Thyroid gland (tissue), 4 donors: ENCODE measurements at regions not wholly inside any gene's neighbourhood (a gene's known extent, or its start where the extent isn't known, plus 50 kb on each side); places are given as distances from the start of the nearest gene placed in this dataset.

ENCODE experiments used
- DNase-seq, 2 donors: peaks; one replicate each; pipeline ENCODE4 v3.0.0-alpha.2; 2019
- H3K27ac ChIP-seq, 3 donors: fragments of 200-600 bp; sonication (generic); 1 replicate in 2 of 3; 2 replicates in 1 of 3; pipeline ENCODE4 v1.5.1; 2016 to 2019; ENCODE audit warnings: mild to moderate bottlenecking in 1 of 3, moderate library complexity in 1 of 3
- H3K27me3 ChIP-seq: fragments of 200-600 bp; sonication (generic); one replicate; pipeline ENCODE4 v1.5.1; 2019
- H3K36me3 ChIP-seq, 2 donors: fragments of 200-600 bp; sonication (generic); one replicate each; pipeline ENCODE4 v1.5.1; 2016 to 2019
- H3K4me1 ChIP-seq, 2 donors: fragments of 200-600 bp; sonication (generic); one replicate each; pipeline ENCODE4 v1.5.1; 2017 to 2019
- H3K4me3 ChIP-seq, 3 donors: fragments of 200-600 bp; sonication (generic); replicated peaks in 1 of 3; 1 replicate in 2 of 3; 2 replicates in 1 of 3; pipeline ENCODE4 v1.5.1; 2016; ENCODE audit warnings: mild to moderate bottlenecking in 1 of 3
- H3K9me3 ChIP-seq: fragments of 200-600 bp; sonication (generic); one replicate; pipeline ENCODE4 v1.5.1; 2017
- POLR2A ChIP-seq, 2 donors: fragments of 450-650 bp; IDR thresholded peaks; one replicate each; pipeline ENCODE4 v1.6.1; 2017; ENCODE audit warnings: antibody characterized with exemption in 2 of 2, mild to moderate bottlenecking in 2 of 2, moderate library complexity in 1 of 2
- WGBS, 2 donors: methylation state at CpG; one replicate each; pipeline ENCODE4 v1.1.5; 2017; 5-methylcytosine and 5-hydroxymethylcytosine counted together
- intact Hi-C: fragments of 100-400 bp; cut with DNase I; formaldehyde crosslinking; loops from one replicate; pipeline ENCODE4 v1.15.1; 2023
- TF ChIP-seq, protein P1 (sequence below), 6 experiments: fragments of 200-600 bp in 3 of 6; fragments of 450-650 bp in 3 of 6; sonication (generic) in 3 of 6; IDR thresholded peaks; one replicate each; pipeline ENCODE4 v1.5.1; 2016 to 2019; ENCODE audit warnings: antibody characterized with exemption in 6 of 6, mild to moderate bottlenecking in 2 of 6, inconsistent platforms in 1 of 6, moderate library complexity in 1 of 6

DNA sequence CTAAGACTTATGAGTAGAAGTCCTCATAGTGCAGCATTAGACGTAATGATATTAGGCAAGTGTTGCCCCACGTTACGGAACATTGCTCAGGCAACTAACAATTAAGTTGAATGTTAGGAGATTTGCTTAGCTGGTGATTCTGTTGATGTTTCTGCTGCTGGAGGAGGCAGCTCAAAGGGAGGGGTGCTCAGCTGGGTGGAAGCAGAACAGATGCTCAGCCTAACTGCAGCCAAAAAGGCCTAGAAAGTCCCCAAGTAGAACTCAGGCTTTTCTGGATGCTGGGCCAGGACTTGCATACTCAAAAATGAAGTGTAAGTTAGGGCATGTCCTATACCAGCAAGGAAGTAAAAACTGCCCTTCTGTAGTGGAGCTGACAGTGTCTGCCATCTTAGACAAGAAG is 201.4 kb downstream of the ADRA2A start:
- Histone ChIP-seq H3K36me3 (no peaks in the 10 kb centered on the region), H3K27me3 (no peaks in the 10 kb centered on the region), H3K4me1 (no peaks in the 10 kb centered on the region), H3K9me3 (no peaks in the 10 kb centered on the region), H3K27ac (no peak overlapping the region), H3K4me3 (no peak overlapping the region)
- intact Hi-C loops, result no loop called here
- no peak for DNase-seq
- TF ChIP-seq POLR2A (IDR thresholded peaks at IDR 0.05), result no peak
- 73 to 79% methylated on average over 3 of the region's 3 CpGs for WGBS, 2 donors

GRCh38 chr10:111281516-111281915 is 204.7 kb downstream of the ADRA2A start:
- 8 to 12% methylated on average over 4 of the region's 4 CpGs for WGBS, 2 donors
- Histone ChIP-seq H3K36me3 (no peaks in the 10 kb centered on the region), H3K27me3 (no peaks in the 10 kb centered on the region), H3K4me1 (no peaks in the 10 kb centered on the region), H3K9me3 (no peaks in the 10 kb centered on the region), H3K27ac (no peak overlapping the region), H3K4me3 (no peak overlapping the region)
- intact Hi-C loops, result no loop called here
- no peak for TF ChIP-seq POLR2A (IDR thresholded peaks at IDR 0.05)
- TF ChIP-seq, protein P1, sequence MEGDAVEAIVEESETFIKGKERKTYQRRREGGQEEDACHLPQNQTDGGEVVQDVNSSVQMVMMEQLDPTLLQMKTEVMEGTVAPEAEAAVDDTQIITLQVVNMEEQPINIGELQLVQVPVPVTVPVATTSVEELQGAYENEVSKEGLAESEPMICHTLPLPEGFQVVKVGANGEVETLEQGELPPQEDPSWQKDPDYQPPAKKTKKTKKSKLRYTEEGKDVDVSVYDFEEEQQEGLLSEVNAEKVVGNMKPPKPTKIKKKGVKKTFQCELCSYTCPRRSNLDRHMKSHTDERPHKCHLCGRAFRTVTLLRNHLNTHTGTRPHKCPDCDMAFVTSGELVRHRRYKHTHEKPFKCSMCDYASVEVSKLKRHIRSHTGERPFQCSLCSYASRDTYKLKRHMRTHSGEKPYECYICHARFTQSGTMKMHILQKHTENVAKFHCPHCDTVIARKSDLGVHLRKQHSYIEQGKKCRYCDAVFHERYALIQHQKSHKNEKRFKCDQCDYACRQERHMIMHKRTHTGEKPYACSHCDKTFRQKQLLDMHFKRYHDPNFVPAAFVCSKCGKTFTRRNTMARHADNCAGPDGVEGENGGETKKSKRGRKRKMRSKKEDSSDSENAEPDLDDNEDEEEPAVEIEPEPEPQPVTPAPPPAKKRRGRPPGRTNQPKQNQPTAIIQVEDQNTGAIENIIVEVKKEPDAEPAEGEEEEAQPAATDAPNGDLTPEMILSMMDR (IDR thresholded peaks at IDR 0.05), result peak in 3 of 6 experiments; percentile 14 to 44 (median 25)
- peak in 1 of 2 donors; percentile 7 for DNase-seq

- intact Hi-C loops, result no loop called here
- Histone ChIP-seq H3K4me3 (no peak overlapping the region), H3K27ac (no peak overlapping the region), H3K4me1 (no peaks in the 10 kb centered on the region), H3K27me3 (no peaks in the 10 kb centered on the region), H3K9me3 (no peaks in the 10 kb centered on the region), H3K36me3 (no peaks in the 10 kb centered on the region)
- TF ChIP-seq POLR2A (IDR thresholded peaks at IDR 0.05), result no peak
- TF ChIP-seq, protein P1 (IDR thresholded peaks at IDR 0.05), result no peak
- WGBS, 2 donors, result 44 to 50% methylated on average over 5 of the region's 5 CpGs
- no peak for DNase-seq
Observed at GRCh38 chr10:111289461-111289860, 212.6 kb downstream of the ADRA2A start.

- intact Hi-C loops, result no loop called here
- Histone ChIP-seq H3K36me3 (no peaks in the 10 kb centered on the region), H3K4me1 (no peaks in the 10 kb centered on the region), H3K9me3 (no peaks in the 10 kb centered on the region), H3K27ac (no peak overlapping the region), H3K4me3 (no peak overlapping the region), H3K27me3 (no peaks in the 10 kb centered on the region)
- TF ChIP-seq, protein P1 (IDR thresholded peaks at IDR 0.05), result no peak
- TF ChIP-seq POLR2A (IDR thresholded peaks at IDR 0.05), result no peak
- WGBS, 2 donors, result 68% methylated on average over 3 of the region's 3 CpGs
- no peak for DNase-seq
Observed at GRCh38 chr10:111290649-111291048, 213.8 kb downstream of the ADRA2A start.

GRCh38 chr10:111295788-111296187 is 219.0 kb downstream of the ADRA2A start:
- Histone ChIP-seq H3K36me3 (no peaks in the 10 kb centered on the region), H3K27me3 (no peaks in the 10 kb centered on the region), H3K4me3 (no peak overlapping the region), H3K4me1 (no peaks in the 10 kb centered on the region), H3K9me3 (no peaks in the 10 kb centered on the region), H3K27ac (no peak overlapping the region)
- intact Hi-C loops, result no loop called here
- no peak for DNase-seq
- TF ChIP-seq POLR2A (IDR thresholded peaks at IDR 0.05), result no peak
- TF ChIP-seq, protein P1 (IDR thresholded peaks at IDR 0.05), result no peak
- 94 to 100% methylated on average over 1 of the region's 1 CpG for WGBS, 2 donors

DNA sequence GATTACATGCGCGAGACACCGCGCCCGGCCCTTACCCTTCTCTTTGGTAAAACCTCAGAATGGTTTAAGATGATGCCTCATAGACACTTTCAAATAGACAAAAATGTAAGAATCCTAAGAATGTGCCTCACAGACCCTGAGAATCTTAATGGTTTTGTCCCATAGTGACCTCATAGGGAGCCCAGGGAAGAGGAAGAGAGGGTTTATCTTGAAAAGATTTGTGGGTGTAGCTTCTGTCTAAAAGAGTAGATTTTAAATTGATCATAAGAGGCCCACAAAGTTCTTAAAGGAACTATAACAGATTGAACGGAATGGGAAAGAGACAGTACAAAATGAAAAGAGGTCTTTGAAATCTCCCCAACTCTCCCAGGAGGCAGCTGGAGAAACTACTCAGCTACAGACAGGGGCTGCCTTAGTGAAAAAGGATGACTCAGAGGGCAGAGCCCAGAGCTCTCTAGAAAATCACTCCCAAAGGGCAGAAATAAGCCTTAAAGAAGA is 220.6 kb downstream of the ADRA2A start:
- no peak for DNase-seq
- intact Hi-C loops, result no loop called here
- no peak overlapping the region for H3K27ac ChIP-seq

More for the DNA sequence above, 220.6 kb downstream of the ADRA2A start:
- H3K27me3 ChIP-seq, result no peaks in the 10 kb centered on the region
- no peaks in the 10 kb centered on the region for H3K4me1 ChIP-seq
- 89 to 90% methylated on average over 6 of the region's 6 CpGs for WGBS, 2 donors
- TF ChIP-seq, protein P1 (IDR thresholded peaks at IDR 0.05), result no peak
- no peak for TF ChIP-seq POLR2A (IDR thresholded peaks at IDR 0.05)
- H3K36me3 ChIP-seq, result no peaks in the 10 kb centered on the region
- no peaks in the 10 kb centered on the region for H3K9me3 ChIP-seq
- no peak overlapping the region for H3K4me3 ChIP-seq
